ENCODE measurements at regions not wholly inside any gene's neighbourhood (a gene's known extent, or its start where the extent isn't known, plus 50 kb on each side); places are given as distances from the start of the nearest gene placed in this dataset.

GRCh38 chr4:116073051-116073450, 959.6 kb upstream of the NDST4 start:
- TF ChIP-seq CTCF (IDR thresholded peaks at IDR 0.05), result no peak
- no peak for TF ChIP-seq POLR2AphosphoS5 (IDR thresholded peaks at IDR 0.05)
- no peak for TF ChIP-seq EP300 (IDR thresholded peaks at IDR 0.05)
- no peak for TF ChIP-seq POLR2A (IDR thresholded peaks at IDR 0.05)

All from suprapubic skin (tissue), 4 donors.